ENCODE measurements at regions not wholly inside any gene's neighbourhood (a gene's known extent, or its start where the extent isn't known, plus 50 kb on each side); places are given as distances from the start of the nearest gene placed in this dataset.
"Not testable (repeated sequence)": the region's sequence is repeated elsewhere in the genome, so short reads cannot be mapped to it uniquely, and the experiment has no call there.

DNA sequence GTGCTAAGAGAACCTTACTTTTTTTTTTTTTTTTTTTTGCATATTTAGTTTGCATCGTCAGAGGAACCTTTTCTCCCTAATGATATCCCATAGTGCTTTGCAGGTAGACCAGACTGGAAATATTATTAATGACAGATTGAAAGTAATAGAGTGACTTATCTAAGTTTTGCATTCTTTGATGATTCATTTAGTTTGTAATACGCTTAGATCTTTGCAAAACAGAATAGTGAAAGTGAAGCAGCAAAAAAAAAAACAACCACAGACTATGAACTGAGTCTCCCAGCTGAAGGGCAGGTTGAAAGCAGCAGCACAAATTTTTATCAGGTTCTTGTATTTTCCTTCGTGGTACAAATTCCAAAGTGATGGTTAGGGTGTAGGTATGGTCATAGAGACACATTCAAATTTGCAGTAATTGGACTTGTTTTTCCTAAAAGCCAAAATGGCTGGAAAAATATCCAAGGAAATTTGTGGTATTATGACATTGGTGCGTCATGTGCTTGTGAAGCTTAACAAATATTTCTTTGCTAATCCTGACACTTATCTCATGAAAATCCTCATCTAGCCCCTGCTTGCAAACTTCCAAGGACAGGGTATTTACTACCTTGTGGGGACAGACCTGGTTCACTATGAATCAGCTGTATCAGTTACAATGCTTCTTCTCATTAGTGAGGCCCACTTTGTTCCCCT lies 81.8 kb upstream of the CREB5 start:
- DNase-seq: no peak

DNA sequence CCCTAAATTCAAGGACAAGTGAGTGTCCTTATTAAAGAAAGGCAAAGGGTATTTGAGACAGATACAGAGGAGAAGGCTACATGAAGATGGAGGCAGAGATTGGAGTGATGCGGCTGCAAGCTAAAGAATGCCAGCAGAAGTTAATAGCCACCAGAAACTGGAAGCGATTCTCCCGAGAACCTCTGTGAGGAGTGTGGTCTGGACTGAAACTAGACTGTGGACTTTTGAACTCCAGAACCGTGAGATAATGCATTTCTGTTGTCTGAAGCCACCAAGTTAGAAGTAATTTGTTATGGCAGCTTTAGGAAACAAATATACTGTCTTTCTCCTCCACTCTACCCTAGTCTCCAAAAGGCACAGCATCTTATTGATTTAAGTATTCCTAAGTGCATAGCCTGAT lies 80.3 kb upstream of the CREB5 start:
- DNase-seq: no peak

- not testable (repeated sequence) for DNase-seq
Observed at GRCh38 chr7:28333548-28333947, 78.8 kb upstream of the CREB5 start.

DNA sequence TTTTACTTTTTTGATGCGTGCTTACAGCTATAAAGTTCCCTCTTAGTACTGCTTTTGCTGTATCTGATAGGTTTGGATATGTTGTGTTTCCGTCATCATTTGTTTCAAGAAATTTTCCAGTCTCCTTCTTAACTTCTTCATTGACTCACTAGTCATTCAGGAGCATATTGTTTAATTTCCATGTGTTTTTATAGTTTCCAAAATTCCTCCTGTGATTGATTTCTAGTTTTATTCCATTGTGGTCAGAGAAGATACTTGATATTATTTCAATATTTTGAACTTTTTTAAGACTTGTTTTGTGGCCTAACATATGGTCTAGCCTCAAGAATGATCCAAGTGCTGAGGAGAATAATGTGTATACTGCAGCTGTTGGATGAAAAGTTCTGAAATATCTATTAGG lies 75.5 kb upstream of the CREB5 start:
- DNase-seq: no peak

- DNase-seq: no peak
Observed at GRCh38 chr7:28338041-28338440, 74.3 kb upstream of the CREB5 start.

GRCh38 chr7:28343462-28343861 lies 68.9 kb upstream of the CREB5 start:
- DNase-seq: no peak

GRCh38 chr7:28346256-28346655 lies 66.1 kb upstream of the CREB5 start:
- DNase-seq: no peak

- no peak for DNase-seq
Observed at GRCh38 chr7:28346676-28347363, 65.5 kb upstream of the CREB5 start.

GRCh38 chr7:28347475-28348318 lies 64.6 kb upstream of the CREB5 start:
- DNase-seq: no peak

DNA sequence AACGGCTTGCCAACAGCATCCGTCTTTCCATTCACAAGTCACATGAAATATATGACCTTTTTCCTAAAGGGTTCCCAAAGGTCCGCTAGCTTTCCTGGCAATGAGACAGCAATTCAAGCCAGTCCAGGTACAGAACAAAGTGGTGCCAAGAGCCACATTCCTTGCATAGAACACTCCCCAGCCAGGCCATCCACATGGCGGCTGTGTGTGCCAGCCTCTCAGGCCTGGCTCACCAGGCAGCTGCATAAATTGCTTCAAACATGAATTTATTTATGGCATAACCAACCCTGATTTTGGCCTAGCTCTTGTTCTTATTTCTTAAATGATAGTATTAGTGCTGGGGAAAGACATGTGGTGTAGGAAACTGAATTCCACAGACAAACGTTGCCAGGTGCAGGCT lies 63.7 kb upstream of the CREB5 start:
- DNase-seq: no peak

DNA sequence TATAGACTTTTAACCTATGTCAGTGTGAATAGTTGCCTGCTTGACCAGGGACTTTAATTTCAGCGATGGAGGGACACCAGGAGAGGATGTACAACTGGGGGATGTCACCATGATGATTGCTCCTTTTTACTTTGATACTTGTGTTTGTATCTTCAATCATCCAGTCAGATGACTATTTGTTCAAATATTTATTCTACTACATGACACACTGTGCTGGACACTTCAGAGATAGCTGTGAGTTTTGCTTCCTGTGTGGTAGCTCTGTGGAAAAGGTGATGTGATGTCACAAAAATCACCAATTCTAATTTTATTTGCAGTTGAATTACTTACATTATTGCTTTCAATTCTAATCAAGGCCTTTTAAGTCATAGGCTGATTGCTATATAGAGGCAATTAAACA lies 62.7 kb upstream of the CREB5 start:
- no peak for DNase-seq

- no peak for DNase-seq
Observed at GRCh38 chr7:28350662-28351061, 61.7 kb upstream of the CREB5 start.

DNA sequence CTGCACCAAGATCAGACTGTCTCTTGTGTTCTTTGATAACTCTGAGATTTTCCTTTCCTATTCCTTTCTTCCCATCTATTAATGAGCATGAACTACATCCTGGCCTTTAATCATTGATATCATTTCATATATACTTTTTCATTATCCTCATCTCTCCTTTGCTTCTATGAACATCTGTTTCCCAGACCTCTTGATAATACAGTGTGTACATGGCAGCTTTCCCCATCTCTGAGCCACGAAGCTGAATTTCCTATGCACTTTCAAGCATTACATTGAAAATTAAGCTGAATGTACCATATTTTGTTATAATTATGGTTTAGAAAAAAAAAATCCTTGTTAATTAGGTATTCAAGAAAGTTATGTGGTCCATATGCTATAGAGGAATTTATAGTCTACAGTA lies 60.9 kb upstream of the CREB5 start:
- DNase-seq: no peak

- no peak for DNase-seq
Observed at GRCh38 chr7:28354601-28355402, 57.5 kb upstream of the CREB5 start.

DNA sequence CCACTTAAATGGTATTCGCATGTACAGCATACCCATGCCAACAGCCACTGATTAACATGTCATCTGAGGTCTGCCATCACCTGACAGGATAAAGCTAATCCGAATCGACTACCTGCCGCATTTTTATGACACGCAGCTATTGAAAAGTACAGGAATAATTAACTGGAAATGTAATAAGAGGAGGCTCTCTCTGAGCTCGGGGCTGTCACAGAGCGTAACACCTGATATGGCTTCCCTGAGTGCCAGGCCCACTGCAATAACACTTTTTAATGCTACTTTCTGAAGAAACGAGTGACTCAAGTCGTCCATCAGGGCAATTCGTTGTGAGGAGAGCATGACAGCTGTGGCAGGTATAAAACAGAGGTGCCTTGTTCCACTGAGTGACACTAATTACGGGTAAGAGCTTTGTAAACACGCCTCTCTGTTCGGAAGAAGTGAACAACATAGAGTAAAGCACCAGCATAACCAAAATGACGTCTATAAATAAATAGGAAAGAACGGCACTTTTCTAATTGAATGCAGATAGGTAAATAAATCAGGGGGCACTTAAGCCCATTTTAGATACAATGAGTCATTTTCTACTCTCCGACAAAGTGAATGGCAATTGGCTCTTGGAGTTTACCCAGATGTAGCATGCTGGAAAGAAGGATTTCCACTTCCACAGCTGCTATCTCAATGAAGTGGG lies 56.5 kb upstream of the CREB5 start:
- no peak for DNase-seq

GRCh38 chr7:28356619-28357018 lies 55.7 kb upstream of the CREB5 start:
- no peak for DNase-seq

DNA sequence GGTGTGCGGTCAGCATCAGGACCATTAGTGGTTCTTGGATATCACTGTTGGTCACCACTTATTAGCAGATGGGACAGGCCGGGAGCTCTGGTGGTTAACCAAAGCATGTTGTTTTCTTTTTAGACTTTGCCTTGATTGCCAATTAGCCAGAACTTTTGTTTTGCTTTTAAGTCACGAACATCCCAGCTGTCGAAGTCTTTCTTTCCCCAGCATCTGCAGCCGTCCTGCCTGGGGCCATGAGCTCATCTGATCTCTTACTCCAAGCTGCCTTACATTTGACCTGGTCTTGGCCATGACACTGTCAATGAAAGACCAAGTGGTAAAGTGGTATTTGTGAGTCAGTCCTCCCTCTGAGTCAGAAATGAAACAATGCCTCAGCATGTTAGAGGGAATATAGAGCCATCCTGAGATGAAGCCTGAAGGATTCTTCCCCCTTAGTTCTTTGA lies 53.9 kb upstream of the CREB5 start:
- peak; percentile 65 for DNase-seq

DNA sequence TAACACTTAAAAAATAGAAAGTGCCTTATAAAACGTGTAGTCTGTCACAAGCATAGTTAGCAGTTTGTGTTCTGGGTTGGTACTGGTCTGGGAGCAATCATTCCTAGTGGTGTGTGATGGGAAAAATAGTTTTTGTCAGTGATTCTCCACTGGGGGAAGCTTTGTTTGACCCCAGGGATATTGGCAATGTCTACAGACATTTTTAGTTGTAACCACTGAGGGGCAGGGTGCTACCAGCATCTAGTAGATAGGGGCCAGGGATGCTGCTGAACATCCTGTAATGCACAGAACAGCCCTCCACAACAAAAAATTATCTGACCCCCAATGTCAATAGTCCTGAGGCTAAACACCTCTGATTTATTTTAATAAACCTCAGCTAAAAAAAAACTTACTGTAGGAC lies 51.6 kb upstream of the CREB5 start:
- DNase-seq: no peak

DNA sequence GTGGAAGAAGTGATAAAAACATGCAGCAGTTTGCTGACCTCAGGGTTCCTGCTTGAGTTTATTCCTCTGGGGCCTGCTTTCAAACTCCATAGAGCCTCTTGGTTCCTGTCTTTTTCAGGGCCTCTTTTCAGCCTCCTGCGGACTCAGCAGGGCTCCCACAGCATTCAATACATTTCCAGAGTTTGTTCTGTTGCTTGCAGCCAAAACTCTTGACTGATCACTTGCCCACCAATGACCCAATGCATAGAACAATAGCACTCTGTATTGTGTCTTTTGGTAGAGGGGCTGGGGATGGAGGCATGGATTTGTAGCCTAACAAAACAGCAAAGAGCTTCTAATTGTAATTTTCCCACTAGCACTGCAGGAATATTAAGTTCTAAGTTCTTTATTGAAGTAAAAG lies 50.8 kb upstream of the CREB5 start:
- no peak for DNase-seq

DNA sequence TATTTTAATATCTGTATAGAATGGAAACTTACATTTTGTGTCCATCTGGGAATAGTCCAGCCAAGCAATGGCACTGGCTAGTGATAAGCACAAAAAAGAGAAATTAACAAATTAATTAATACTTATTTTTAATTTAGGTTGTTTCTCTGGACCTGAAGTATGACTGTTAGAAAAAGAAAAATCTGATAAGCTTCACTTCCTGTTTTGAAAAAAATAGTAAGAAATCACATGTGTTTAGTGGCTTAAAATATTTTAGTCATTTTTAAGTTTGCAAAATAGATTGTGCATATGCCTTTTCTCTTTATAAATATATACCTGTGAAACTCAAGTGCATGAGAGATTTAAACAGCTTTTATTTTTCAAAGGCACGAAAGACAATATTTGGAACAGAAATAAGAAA lies 50.1 kb upstream of the CREB5 start:
- no peak for DNase-seq

Data from DMS 273 treated with DMSO at 0.1 percent for 48 hours (cell line).